GM04504 (cell line): ENCODE measurements at regions not wholly inside any gene's neighbourhood (a gene's known extent, or its start where the extent isn't known, plus 50 kb on each side); places are given as distances from the start of the nearest gene placed in this dataset.

Source experiments
- DNase-seq: peaks from one replicate; pipeline ENCODE4 v3.0.0-alpha.2; 2012; ENCODE audit warnings: low read depth

- DNase-seq: no peak
These were observed 71.0 kb downstream of the RFLNA start for GRCh38 chr12:124365726-124366430.
